GM12864 (cell line): ENCODE measurements at regions not wholly inside any gene's neighbourhood (a gene's known extent, or its start where the extent isn't known, plus 50 kb on each side); places are given as distances from the start of the nearest gene placed in this dataset.

ENCODE experiments used
- DNase-seq: peaks from one replicate; pipeline ENCODE4 v3.0.0-alpha.2; 2011; ENCODE audit warnings: low read depth
- H3K4me3 ChIP-seq: 2 replicates; pipeline ENCODE4 v1.5.1; 2011; ENCODE audit warnings: mild to moderate bottlenecking, low read depth, low read length, control low read depth
- CTCF ChIP-seq: IDR thresholded peaks from 2 replicates; pipeline ENCODE4 v1.5.1; 2011; ENCODE audit warnings: low read depth, mild to moderate bottlenecking, moderate library complexity, low read length, control low read depth, inconsistent platforms; ENCODE audit errors: missing control alignments

- no peak for TF ChIP-seq CTCF
- DNase-seq, result no peak
- no peak overlapping the region for H3K4me3 ChIP-seq
Observed at GRCh38 chr13:88978607-88979006, 1307.4 kb downstream of the SLITRK5 start.

GRCh38 chr13:88979465-88980175 is 1308.4 kb downstream of the SLITRK5 start:
- no peak overlapping the region for H3K4me3 ChIP-seq
- no peak for TF ChIP-seq CTCF
- DNase-seq, result no peak

GRCh38 chr13:89003656-89004055 is 1332.5 kb downstream of the SLITRK5 start:
- TF ChIP-seq CTCF, result no peak
- DNase-seq, result no peak
- no peak overlapping the region for H3K4me3 ChIP-seq

- TF ChIP-seq CTCF, result no peak
- H3K4me3 ChIP-seq, result no peak overlapping the region
- no peak for DNase-seq
Observed at GRCh38 chr13:89011615-89012014, 1340.4 kb downstream of the SLITRK5 start.

- H3K4me3 ChIP-seq, result no peak overlapping the region
- no peak for DNase-seq
- TF ChIP-seq CTCF, result no peak
Observed at GRCh38 chr13:89027694-89028306, 1356.6 kb downstream of the SLITRK5 start.

GRCh38 chr13:89029062-89029461 is 1357.9 kb downstream of the SLITRK5 start:
- no peak for DNase-seq
- TF ChIP-seq CTCF, result no peak
- no peak overlapping the region for H3K4me3 ChIP-seq

- TF ChIP-seq CTCF, result no peak
- DNase-seq, result no peak
- H3K4me3 ChIP-seq, result no peak overlapping the region
Observed at GRCh38 chr13:89034015-89034414, 1362.8 kb downstream of the SLITRK5 start.
